Natural killer cell (primary cell): ENCODE measurements at regions not wholly inside any gene's neighbourhood (a gene's known extent, or its start where the extent isn't known, plus 50 kb on each side); places are given as distances from the start of the nearest gene placed in this dataset.

Source experiments
- ATAC-seq, 3 donors: fragments of 150-1000 bp in 2 of 3; fragments of 200-7000 bp in 1 of 3; cut with Tn5 transposase; 1 replicate in 1 of 3; 2 replicates in 2 of 3; pipeline ENCODE4 v1.10.0; 2021; ENCODE audit warnings: mild to moderate bottlenecking in 2 of 3, moderate library complexity in 2 of 3
- DNase-seq, 2 donors: peaks; one replicate each; pipeline versions ENCODE4 v3.0.0 to v3.0.0-alpha.2; 2013 to 2021; ENCODE audit warnings: mixed read lengths in 1 of 2
- H3K27ac ChIP-seq: one replicate; pipeline ENCODE4 v1.5.1; 2013; ENCODE audit warnings: mild to moderate bottlenecking, low read length
- H3K27me3 ChIP-seq: one replicate; pipeline ENCODE4 v1.6.1; 2013; ENCODE audit warnings: low read length; ENCODE audit not compliant: control insufficient read depth, insufficient read depth
- H3K36me3 ChIP-seq: one replicate; pipeline ENCODE4 v1.6.1; 2013; ENCODE audit warnings: low read length; ENCODE audit not compliant: control insufficient read depth, insufficient read depth
- H3K4me1 ChIP-seq: one replicate; pipeline ENCODE4 v1.6.1; 2013; ENCODE audit warnings: low read length; ENCODE audit not compliant: control insufficient read depth, insufficient read depth
- H3K4me3 ChIP-seq: one replicate; pipeline ENCODE4 v1.5.1; 2013; ENCODE audit warnings: low read length
- H3K9me3 ChIP-seq: one replicate; pipeline ENCODE4 v1.6.1; 2013; ENCODE audit warnings: low read length; ENCODE audit not compliant: control insufficient read depth, insufficient read depth
- H3K27ac Mint-ChIP-seq, 2 donors: one replicate each; pipeline ENCODE4 v1.8.0; 2022; ENCODE audit warnings: mild to moderate bottlenecking in 2 of 2, mixed read lengths in 2 of 2, moderate library complexity in 1 of 2
- H3K27me3 Mint-ChIP-seq, 2 donors: one replicate each; pipeline ENCODE4 v1.8.0; 2022; ENCODE audit warnings: low read depth in 2 of 2, mixed read lengths in 2 of 2
- H3K36me3 Mint-ChIP-seq: one replicate; pipeline ENCODE4 v1.8.0; 2022; ENCODE audit warnings: mixed read lengths
- H3K4me1 Mint-ChIP-seq, 2 donors: one replicate each; pipeline ENCODE4 v1.8.0; 2022; ENCODE audit warnings: mixed read lengths in 2 of 2
- H3K4me3 Mint-ChIP-seq: one replicate; pipeline ENCODE4 v1.8.0; 2022; ENCODE audit warnings: mild to moderate bottlenecking, moderate library complexity, mixed read lengths
- H3K9me3 Mint-ChIP-seq, 2 donors: one replicate each; pipeline ENCODE4 v1.8.0; 2022; ENCODE audit warnings: mixed read lengths in 2 of 2
- WGBS: methylation state at CpG from one replicate; pipeline ENCODE4 v1.1.7; 2013; ENCODE audit warnings: missing lambda C conversion rate; ENCODE audit not compliant: insufficient coverage; 5-methylcytosine and 5-hydroxymethylcytosine counted together
- intact Hi-C: fragments of 100-400 bp; cut with micrococcal nuclease; formaldehyde crosslinking; loops from one replicate; pipeline ENCODE4 v1.14.2; 2022
- TF ChIP-seq, protein P1 (sequence below): fragments of 200-600 bp; IDR thresholded peaks from one replicate; pipeline ENCODE4 v1.8.0; 2022; ENCODE audit warnings: antibody characterized with exemption

GRCh38 chr2:58377181-58377580, 136.1 kb upstream of the FANCL start:
- H3K27ac ChIP-seq = no peak overlapping the region
- intact Hi-C loops = no loop called here
- no peak overlapping the region for H3K4me3 ChIP-seq
- Mint-ChIP-seq H3K4me3 (no peak overlapping the region), H3K27ac (no peak overlapping the region), H3K36me3 (no peaks in the 10 kb centered on the region), H3K9me3 (peaks cover 3 to 7% of the 10 kb centered on the region in 2 donors), H3K4me1 (no peaks in the 10 kb centered on the region), H3K27me3 (peaks cover 0 to 2% of the 10 kb centered on the region in 2 donors)
- no peaks in the 10 kb centered on the region for H3K4me1 ChIP-seq
- H3K36me3 ChIP-seq = no peaks in the 10 kb centered on the region
- no peaks in the 10 kb centered on the region for H3K9me3 ChIP-seq
- TF ChIP-seq, protein P1, sequence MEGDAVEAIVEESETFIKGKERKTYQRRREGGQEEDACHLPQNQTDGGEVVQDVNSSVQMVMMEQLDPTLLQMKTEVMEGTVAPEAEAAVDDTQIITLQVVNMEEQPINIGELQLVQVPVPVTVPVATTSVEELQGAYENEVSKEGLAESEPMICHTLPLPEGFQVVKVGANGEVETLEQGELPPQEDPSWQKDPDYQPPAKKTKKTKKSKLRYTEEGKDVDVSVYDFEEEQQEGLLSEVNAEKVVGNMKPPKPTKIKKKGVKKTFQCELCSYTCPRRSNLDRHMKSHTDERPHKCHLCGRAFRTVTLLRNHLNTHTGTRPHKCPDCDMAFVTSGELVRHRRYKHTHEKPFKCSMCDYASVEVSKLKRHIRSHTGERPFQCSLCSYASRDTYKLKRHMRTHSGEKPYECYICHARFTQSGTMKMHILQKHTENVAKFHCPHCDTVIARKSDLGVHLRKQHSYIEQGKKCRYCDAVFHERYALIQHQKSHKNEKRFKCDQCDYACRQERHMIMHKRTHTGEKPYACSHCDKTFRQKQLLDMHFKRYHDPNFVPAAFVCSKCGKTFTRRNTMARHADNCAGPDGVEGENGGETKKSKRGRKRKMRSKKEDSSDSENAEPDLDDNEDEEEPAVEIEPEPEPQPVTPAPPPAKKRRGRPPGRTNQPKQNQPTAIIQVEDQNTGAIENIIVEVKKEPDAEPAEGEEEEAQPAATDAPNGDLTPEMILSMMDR = no peak
- ATAC-seq (no peak), DNase-seq (no peak)
- H3K27me3 ChIP-seq = no peaks in the 10 kb centered on the region
- WGBS = no CpG with 5 or more reads among the region's 1 CpG

- Mint-ChIP-seq H3K4me1 (no peaks in the 10 kb centered on the region), H3K27me3 (peaks cover 0 to 2% of the 10 kb centered on the region in 2 donors), H3K27ac (no peak overlapping the region), H3K9me3 (peaks cover 3 to 7% of the 10 kb centered on the region in 2 donors), H3K36me3 (no peaks in the 10 kb centered on the region), H3K4me3 (no peak overlapping the region)
- WGBS = 73% methylated on average over 1 of the region's 1 CpG
- intact Hi-C loops = no loop called here
- H3K36me3 ChIP-seq = no peaks in the 10 kb centered on the region
- DNase-seq (no peak), ATAC-seq (no peak)
- no peaks in the 10 kb centered on the region for H3K4me1 ChIP-seq
- no peaks in the 10 kb centered on the region for H3K27me3 ChIP-seq
- H3K27ac ChIP-seq = no peak overlapping the region
- no peaks in the 10 kb centered on the region for H3K9me3 ChIP-seq
- no peak overlapping the region for H3K4me3 ChIP-seq
- TF ChIP-seq, protein P1 = no peak
These were observed 135.5 kb upstream of the FANCL start for GRCh38 chr2:58376592-58376991.

DNA sequence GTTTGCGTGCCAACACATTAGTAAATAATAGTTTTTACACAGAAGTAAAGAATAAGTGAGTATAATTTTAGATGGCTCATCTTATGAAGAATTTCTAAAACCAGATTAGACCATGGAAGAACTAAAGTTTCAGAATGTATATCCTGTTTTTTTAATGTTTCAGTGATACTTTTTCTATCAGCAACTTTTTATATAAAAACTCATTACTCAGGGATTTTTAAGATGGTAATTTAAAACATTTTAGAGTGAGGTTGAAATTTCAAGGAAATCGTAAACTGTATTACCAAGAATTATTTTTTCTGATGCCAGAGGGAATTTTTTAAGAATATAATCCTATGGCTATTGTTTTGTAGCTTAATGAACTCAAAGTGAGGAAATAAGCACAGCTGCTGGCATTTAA, 128.5 kb upstream of the FANCL start:
- Histone ChIP-seq H3K36me3 (no peaks in the 10 kb centered on the region), H3K9me3 (no peaks in the 10 kb centered on the region), H3K27me3 (no peaks in the 10 kb centered on the region), H3K27ac (no peak overlapping the region), H3K4me1 (no peaks in the 10 kb centered on the region), H3K4me3 (no peak overlapping the region)
- Mint-ChIP-seq H3K4me3 (no peak overlapping the region), H3K4me1 (no peaks in the 10 kb centered on the region), H3K9me3 (no peaks in the 10 kb centered on the region), H3K27ac (no peak overlapping the region), H3K27me3 (peaks cover 0 to 2% of the 10 kb centered on the region in 2 donors), H3K36me3 (no peaks in the 10 kb centered on the region)
- DNase-seq = no peak
- intact Hi-C loops = no loop called here
- ATAC-seq = no peak
- TF ChIP-seq, protein P1 = no peak
- WGBS = no CpG with 5 or more reads among the region's 2 CpGs

DNA sequence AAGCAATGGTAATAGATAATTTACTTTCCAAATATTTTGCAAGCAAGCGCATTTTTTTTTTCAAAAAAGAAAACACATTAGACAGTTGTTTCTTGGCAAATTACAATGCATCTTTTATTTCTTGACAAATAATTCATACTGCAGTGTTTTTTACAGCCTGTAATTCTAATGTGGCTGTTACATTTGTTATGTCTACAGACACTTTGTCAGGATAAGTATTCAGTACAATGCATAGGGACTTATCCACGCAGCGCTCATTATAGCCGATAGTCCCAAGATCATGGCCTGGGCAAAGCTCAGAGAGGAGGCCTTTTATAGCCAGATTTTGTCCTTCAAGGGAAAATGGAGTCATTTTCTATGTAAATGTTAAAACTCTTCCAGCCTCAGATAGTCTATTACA, 123.0 kb upstream of the FANCL start:
- H3K27ac Mint-ChIP-seq = no peak overlapping the region
- DNase-seq = no peak
- TF ChIP-seq, protein P1 = no peak
- no peaks in the 10 kb centered on the region for H3K9me3 Mint-ChIP-seq
- 94% methylated on average over 3 of the region's 4 CpGs for WGBS
- no peak for ATAC-seq
- Histone ChIP-seq H3K27me3 (no peaks in the 10 kb centered on the region), H3K36me3 (no peaks in the 10 kb centered on the region), H3K9me3 (no peaks in the 10 kb centered on the region), H3K4me1 (no peaks in the 10 kb centered on the region), H3K4me3 (no peak overlapping the region), H3K27ac (no peak overlapping the region)
- no peak overlapping the region for H3K4me3 Mint-ChIP-seq
- intact Hi-C loops = no loop called here
- H3K4me1 Mint-ChIP-seq = no peaks in the 10 kb centered on the region
- no peaks in the 10 kb centered on the region for H3K27me3 Mint-ChIP-seq
- H3K36me3 Mint-ChIP-seq = no peaks in the 10 kb centered on the region
